ENCODE measurements at regions not wholly inside any gene's neighbourhood (a gene's known extent, or its start where the extent isn't known, plus 50 kb on each side); places are given as distances from the start of the nearest gene placed in this dataset.
"Not testable (repeated sequence)": the region's sequence is repeated elsewhere in the genome, so short reads cannot be mapped to it uniquely, and the experiment has no call there.

DNA sequence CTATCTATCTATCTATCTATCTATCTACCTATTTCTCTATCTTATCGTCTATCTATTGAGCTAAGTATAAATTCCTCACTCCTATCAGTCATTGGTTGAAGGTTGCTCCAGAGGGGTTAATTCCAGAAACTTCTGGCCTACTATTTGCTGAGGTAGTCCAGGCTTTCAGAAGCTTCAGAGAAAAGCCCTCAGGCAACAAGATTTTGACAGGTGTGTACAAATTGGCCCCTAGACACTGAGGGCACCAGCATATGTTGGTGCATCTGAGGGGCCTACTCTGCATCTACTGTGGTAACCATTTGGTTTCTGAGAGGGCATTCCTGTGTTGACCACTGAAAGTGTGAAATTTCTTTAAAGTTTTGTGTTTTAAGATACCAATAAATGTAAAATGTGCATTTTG is 265.2 kb upstream of the B3GALT2 start:
- DNase-seq (ENCODE audit: low read depth in 3 of 3), result no peak

- DNase-seq (ENCODE audit: low read depth in 3 of 3), result no peak
Measured at GRCh38 chr1:193451001-193451400, 264.6 kb upstream of the B3GALT2 start.

DNA sequence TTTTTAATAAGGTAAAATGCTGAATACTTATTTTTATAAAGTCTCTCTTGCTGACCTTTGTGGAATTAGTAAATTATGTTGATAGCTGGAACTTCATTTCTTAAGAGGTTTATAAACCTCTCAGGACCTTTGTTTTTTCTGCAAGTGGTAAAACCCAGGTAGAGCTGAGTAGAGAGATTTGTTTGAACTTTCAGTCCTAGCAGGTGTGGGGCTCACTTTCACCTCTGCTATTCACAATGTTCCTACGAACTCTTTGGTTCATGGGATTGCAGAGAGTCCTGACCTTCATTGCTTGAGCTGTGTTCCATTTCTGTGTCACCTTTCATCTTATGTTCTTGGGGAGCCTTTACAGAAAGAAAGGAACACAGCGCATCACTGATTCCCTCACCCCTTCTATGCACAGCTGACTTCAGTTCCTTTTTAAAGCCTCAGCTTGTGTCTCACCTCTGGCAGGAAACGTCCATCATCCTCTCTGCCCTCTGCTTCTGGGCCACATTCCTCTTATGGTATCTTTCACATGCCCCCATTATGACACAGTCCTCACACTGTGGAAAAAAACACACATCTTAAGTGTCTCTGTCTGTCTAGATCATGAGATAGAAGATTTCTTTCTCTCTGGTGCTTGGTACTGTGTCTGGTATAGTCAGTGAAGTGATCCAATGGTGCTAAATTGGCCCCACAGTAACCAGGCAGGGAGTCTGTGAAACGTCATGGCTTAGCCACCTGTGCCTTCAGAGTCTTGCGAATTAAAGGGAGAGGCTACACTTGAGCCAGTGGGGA is 262.5 kb upstream of the B3GALT2 start:
- DNase-seq (ENCODE audit: low read depth in 3 of 3), result no peak

- DNase-seq (ENCODE audit: low read depth in 3 of 3), result no peak
Measured at GRCh38 chr1:193443886-193444285, 257.5 kb upstream of the B3GALT2 start.

DNA sequence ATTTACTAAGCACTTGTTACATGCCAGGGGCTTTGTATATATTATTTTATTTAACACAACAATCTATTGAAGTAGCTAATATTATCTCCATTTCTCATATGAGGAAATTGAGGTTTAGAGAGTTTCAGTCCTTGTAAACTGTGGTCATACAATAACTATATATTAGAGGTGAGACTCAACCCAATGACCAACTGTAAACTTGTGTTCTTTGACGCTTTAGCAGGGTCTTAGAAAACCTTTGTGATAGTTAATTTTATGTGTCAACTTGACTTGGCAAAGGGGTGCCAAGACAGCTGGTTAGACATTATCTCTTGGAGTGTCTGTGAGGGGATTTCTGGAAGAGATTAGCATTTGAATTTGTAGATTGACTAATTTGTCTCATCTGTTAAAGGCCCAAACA is 252.4 kb upstream of the B3GALT2 start:
- no peak for DNase-seq (ENCODE audit: low read depth in 3 of 3)

GRCh38 chr1:193438312-193438711 is 251.9 kb upstream of the B3GALT2 start:
- DNase-seq (ENCODE audit: low read depth in 3 of 3), result no peak

GRCh38 chr1:193437785-193438184 is 251.4 kb upstream of the B3GALT2 start:
- no peak for DNase-seq (ENCODE audit: low read depth in 3 of 3)

GRCh38 chr1:193437333-193437732 is 250.9 kb upstream of the B3GALT2 start:
- not testable (repeated sequence) for DNase-seq (ENCODE audit: low read depth in 3 of 3)

DNA sequence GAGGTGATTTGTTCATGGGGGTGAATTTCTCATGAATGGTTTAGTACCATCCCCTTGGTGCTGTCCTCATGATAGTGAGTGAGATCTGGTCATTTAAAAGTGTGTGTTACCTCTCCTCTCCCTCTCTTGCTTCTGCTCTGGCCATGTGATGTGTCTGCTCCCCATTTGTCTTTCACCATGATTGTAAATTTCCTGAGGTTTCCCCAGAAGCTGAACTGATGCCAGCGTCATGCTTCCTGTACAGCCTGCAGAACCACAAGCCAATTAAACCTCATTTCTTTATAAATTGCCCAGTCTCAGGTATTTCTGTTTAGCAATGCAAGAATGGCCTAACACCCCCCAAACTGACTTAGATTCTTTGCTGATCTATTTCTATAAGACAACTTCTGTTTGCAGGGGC is 249.4 kb upstream of the B3GALT2 start:
- DNase-seq (ENCODE audit: low read depth in 3 of 3), result no peak

GRCh38 chr1:193434319-193434718 is 247.9 kb upstream of the B3GALT2 start:
- no peak for DNase-seq (ENCODE audit: low read depth in 3 of 3)

DNA sequence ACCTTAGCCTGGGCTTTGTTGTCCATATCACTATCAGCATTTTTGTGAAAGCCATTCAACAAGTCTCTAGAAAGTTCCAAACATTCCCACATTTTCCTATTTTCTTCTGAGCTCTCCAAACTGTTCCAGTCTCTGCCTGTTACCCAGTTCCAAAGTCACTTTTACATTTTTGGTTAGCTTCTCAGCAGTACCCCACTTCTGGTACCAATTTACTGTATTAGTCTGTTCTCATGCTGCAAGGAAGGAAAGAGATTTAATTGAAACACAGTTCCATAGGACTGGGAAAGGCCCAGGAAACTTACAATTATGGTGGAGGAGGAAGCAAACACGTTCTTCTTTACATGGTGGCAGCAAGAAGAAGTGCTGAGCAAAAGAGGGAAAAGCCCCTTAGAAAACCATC is 247.2 kb upstream of the B3GALT2 start:
- DNase-seq (ENCODE audit: low read depth in 3 of 3), result no peak

DNA sequence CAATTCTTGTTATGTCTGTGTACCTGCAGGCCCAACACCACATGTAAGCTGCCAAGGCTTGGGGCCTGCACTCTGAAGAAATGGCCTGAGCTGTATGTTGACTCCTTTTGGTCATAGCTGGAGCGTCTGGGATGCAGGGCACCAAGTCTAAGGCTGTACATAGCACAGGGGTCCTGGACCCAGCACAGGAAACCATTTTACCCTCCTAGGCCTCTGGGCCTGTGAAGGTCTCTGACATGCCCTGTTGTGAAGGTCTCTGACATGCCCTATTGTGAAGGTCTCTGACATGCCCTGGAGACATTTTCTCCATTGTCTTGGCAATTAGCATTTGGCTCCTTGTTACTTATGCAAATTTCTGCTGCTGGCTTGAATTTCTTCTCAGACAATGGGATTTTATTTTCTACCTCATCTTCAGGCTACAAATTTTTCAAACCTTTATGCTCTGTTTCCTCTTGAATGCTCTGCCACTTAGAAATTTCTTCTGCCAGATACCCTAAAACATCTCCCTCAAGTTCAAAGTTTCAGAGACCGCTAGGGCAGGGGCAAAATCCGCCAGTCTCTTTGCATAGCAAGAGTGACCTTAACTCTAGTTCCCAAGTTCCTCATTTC is 246.7 kb upstream of the B3GALT2 start:
- no peak for DNase-seq (ENCODE audit: low read depth in 3 of 3)

DNA sequence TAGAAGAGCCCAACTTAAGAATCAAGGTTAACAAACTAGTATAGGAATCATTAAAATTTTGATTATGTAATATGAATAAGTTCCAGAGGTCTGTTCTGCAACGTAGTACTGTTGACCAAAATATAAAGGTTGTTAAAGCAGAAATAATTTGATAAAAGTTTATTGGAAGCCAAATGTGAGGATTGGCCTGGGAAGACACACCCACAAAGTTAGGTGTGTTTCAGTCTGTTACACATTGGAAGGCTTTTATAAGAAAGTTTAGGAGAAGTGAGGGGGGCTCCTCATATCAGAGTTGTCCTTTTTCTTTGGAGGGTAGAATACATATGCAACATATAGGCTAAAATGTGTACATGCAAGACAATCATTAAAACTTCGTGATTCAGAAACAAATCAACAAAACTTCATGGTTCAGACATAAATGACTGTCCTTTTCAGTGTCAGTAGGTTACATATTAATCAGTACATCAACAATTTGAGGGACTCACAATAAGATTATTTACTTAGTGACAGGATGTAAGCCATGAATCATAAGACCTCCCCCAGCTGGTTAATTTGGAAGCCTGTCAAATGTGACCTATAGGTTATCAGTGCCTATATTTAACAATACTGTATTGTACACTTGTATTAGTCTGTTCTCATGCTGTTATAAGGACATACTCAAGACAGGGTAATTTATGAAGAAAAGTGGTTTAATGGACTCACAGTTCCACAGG is 245.0 kb upstream of the B3GALT2 start:
- DNase-seq (ENCODE audit: low read depth in 3 of 3), result no peak

- DNase-seq (ENCODE audit: low read depth in 3 of 3), result no peak
Measured at GRCh38 chr1:193427524-193427923, 241.1 kb upstream of the B3GALT2 start.

DNA sequence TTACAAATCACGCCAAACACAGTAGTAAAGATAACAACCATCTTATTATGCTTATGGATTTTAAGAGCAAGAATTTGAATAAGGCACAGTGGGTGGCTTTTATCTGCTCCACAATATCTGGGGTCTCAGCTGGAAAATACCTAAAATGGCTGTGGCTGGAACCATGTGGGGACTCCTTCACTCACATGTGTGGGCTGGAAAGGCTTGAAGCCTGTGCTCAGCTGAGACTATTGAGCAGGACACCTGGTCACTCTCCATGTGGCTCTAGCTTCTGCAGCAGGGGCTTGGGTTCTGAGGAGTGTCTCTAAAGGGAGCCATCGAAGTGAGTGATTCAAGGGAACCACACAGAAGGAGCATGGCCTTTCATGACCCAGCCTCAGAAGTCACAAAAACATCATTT is 239.6 kb upstream of the B3GALT2 start:
- DNase-seq (ENCODE audit: low read depth in 3 of 3), result no peak

GRCh38 chr1:193421487-193421886 is 235.1 kb upstream of the B3GALT2 start:
- DNase-seq (ENCODE audit: low read depth in 3 of 3), result no peak

GRCh38 chr1:193419295-193419694 is 232.9 kb upstream of the B3GALT2 start:
- DNase-seq (ENCODE audit: low read depth in 3 of 3), result no peak

DNA sequence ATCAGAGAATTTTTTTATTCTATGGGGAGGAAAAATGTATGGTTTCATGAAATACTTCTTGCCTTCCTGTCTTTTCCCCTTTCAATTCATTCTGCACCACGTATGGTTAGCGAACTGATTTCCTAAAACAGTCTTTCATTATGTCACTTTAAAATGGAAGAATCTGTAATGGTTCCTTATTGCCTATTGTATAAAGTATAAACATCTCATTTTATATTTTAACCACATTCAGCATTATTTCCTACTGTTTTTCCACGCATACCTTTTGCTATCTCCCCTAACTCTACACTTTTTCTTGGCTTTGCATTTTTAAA is 232.3 kb upstream of the B3GALT2 start:
- no peak for DNase-seq (ENCODE audit: low read depth in 3 of 3)

- DNase-seq (ENCODE audit: low read depth in 3 of 3), result no peak
Measured at GRCh38 chr1:193417945-193418744, 231.7 kb upstream of the B3GALT2 start.

- DNase-seq (ENCODE audit: low read depth in 3 of 3), result no peak
Measured at GRCh38 chr1:193417403-193417802, 231.0 kb upstream of the B3GALT2 start.

GRCh38 chr1:193416226-193417024 is 230.0 kb upstream of the B3GALT2 start:
- no peak for DNase-seq (ENCODE audit: low read depth in 3 of 3)

DNA sequence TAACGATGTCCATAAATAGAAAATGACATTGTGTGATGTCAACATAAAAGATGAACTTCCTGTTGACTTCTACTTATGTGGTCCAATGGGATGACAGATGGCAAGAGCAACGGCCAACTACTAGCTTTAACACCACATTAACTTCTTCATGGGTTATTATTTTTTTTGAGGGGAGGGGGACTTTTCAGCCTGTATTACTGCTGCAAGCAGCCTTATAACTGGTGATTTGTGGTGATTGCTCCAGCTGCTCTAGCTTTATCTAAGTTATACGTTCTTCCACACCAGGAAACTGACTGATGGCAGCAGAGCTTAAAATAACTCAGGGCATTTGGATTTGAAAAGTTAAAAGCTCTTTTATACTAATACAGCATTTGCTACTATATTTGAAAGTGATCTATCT is 228.8 kb upstream of the B3GALT2 start:
- no peak for DNase-seq (ENCODE audit: low read depth in 3 of 3)
